Breast epithelium (tissue), 4 donors: ENCODE measurements at regions not wholly inside any gene's neighbourhood (a gene's known extent, or its start where the extent isn't known, plus 50 kb on each side); places are given as distances from the start of the nearest gene placed in this dataset.
"Not testable (repeated sequence)": the region's sequence is repeated elsewhere in the genome, so short reads cannot be mapped to it uniquely, and the experiment has no call there.

Source experiments
- DNase-seq, 2 donors: peaks; one replicate each; pipeline ENCODE4 v3.0.0-alpha.2; 2019; ENCODE audit warnings: low spot score in 2 of 2
- H3K27ac ChIP-seq, 2 donors: fragments of 200-600 bp; sonication (generic) in 1 of 2; one replicate each; pipeline ENCODE4 v1.5.1; 2016 to 2019; ENCODE audit warnings: mild to moderate bottlenecking in 1 of 2
- H3K27me3 ChIP-seq, 2 donors: fragments of 200-600 bp; sonication (generic) in 1 of 2; one replicate each; pipeline versions ENCODE4 v1.5.1 to v1.6.0; 2017 to 2019; ENCODE audit warnings: control low read depth in 1 of 2, mild to moderate bottlenecking in 1 of 2
- H3K36me3 ChIP-seq: fragments of 200-600 bp; one replicate; pipeline ENCODE4 v1.5.1; 2019
- H3K4me1 ChIP-seq, 2 donors: fragments of 200-600 bp; sonication (generic); one replicate each; pipeline ENCODE4 v1.5.1; 2016 to 2019; ENCODE audit warnings: control low read depth in 1 of 2
- H3K4me3 ChIP-seq, 3 donors: fragments of 200-600 bp; sonication (generic); 1 replicate in 2 of 3; 2 replicates in 1 of 3; pipeline ENCODE4 v1.5.1; 2016 to 2019; ENCODE audit warnings: mild to moderate bottlenecking in 3 of 3, moderate library complexity in 2 of 3
- H3K9me3 ChIP-seq, 2 donors: fragments of 200-600 bp; sonication (generic) in 1 of 2; one replicate each; pipeline ENCODE4 v1.5.1; 2016 to 2019; ENCODE audit warnings: control low read depth in 1 of 2
- POLR2A ChIP-seq: fragments of 450-650 bp; IDR thresholded peaks from one replicate; pipeline ENCODE4 v1.6.1; 2016; ENCODE audit warnings: antibody characterized with exemption, mild to moderate bottlenecking, moderate library complexity
- POLR2AphosphoS5 ChIP-seq, 3 donors: sonication (generic); formaldehyde crosslinking; IDR thresholded peaks; one replicate each; pipeline ENCODE4 v1.6.1; 2017; ENCODE audit warnings: antibody characterized with exemption in 3 of 3
- intact Hi-C: fragments of 100-400 bp; cut with DNase I; formaldehyde crosslinking; loops from one replicate; pipeline ENCODE4 v1.15.1; 2023; ENCODE audit warnings: low total_unique reads
- TF ChIP-seq, protein P1 (sequence below), 3 donors: fragments of 450-650 bp; IDR thresholded peaks; one replicate each; pipeline ENCODE4 v1.5.1; 2016 to 2017; ENCODE audit warnings: antibody characterized with exemption in 3 of 3, mild to moderate bottlenecking in 3 of 3, moderate library complexity in 3 of 3

DNA sequence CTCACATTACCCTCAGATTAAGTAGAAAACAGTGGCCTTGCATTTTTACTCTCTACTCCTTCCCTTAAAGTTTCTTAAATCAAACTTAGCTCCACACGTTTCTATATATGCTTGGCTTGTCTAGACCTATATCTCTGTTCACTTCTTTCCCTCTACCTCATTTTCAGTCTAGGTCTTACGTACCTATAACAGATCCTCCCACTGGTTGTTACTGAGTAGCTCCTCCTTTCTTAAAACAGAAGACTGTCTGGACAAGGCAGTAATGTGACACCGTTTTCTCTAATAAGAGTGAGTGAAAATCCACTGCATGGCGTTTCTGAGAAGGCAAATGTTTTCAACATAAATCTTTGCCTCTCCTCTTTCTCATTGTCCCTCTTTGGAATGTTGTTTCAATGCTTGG lies 211.7 kb upstream of the POGK start:
- H3K36me3 ChIP-seq = no peaks in the 10 kb centered on the region
- no peak overlapping the region for H3K4me3 ChIP-seq
- TF ChIP-seq, protein P1, sequence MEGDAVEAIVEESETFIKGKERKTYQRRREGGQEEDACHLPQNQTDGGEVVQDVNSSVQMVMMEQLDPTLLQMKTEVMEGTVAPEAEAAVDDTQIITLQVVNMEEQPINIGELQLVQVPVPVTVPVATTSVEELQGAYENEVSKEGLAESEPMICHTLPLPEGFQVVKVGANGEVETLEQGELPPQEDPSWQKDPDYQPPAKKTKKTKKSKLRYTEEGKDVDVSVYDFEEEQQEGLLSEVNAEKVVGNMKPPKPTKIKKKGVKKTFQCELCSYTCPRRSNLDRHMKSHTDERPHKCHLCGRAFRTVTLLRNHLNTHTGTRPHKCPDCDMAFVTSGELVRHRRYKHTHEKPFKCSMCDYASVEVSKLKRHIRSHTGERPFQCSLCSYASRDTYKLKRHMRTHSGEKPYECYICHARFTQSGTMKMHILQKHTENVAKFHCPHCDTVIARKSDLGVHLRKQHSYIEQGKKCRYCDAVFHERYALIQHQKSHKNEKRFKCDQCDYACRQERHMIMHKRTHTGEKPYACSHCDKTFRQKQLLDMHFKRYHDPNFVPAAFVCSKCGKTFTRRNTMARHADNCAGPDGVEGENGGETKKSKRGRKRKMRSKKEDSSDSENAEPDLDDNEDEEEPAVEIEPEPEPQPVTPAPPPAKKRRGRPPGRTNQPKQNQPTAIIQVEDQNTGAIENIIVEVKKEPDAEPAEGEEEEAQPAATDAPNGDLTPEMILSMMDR (IDR thresholded peaks at IDR 0.05) = no peak
- TF ChIP-seq POLR2A (no peak), POLR2AphosphoS5 (IDR thresholded peaks at IDR 0.05) (no peak)
- H3K27me3 ChIP-seq = no peaks in the 10 kb centered on the region
- no peak for DNase-seq
- intact Hi-C loops = no loop called here
- no peaks in the 10 kb centered on the region for H3K9me3 ChIP-seq
- H3K4me1 ChIP-seq = no peaks in the 10 kb centered on the region
- no peak overlapping the region for H3K27ac ChIP-seq

DNA sequence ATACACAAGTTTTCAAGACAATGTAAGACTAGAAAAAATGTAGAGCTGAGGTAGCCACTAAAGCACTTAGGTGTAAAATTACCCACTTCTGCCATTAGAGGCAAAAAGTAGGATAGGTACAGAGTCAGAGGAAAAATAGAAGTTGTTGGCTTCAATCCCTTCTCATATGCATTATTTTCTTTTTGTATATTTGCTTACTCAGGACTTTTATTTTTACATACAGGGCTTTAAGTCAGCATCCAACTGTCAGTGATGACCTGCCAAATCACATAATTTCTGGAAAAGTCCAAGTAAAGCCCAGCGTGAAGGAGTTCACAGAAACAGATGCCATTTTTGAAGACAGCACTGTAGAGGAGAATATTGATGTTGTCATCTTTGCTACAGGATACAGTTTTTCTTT lies 211.0 kb upstream of the POGK start:
- no peak overlapping the region for H3K4me3 ChIP-seq
- TF ChIP-seq, protein P1 (IDR thresholded peaks at IDR 0.05) = no peak

DNA sequence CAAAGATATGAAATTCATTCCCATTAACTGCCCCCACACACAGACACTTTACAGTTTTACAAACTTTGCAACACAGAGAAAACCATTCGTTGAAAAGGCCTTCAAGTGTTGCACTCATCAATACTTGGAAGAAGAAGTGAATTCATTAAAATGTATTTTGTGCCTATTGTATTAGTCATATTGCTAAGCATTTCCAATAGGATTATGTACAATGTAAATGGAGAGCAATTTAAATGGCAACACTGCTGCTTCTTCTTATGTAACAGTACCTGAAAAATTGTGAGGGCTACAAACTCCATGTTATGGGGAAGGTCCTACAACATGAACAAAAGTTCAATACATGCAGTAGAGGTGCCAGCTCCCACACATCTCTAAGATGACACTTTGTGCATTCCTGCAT lies 209.3 kb upstream of the POGK start:
- no peaks in the 10 kb centered on the region for H3K36me3 ChIP-seq
- H3K9me3 ChIP-seq = no peaks in the 10 kb centered on the region
- no peaks in the 10 kb centered on the region for H3K4me1 ChIP-seq
- H3K4me3 ChIP-seq = no peak overlapping the region
- intact Hi-C loops = no loop called here
- TF ChIP-seq, protein P1 (IDR thresholded peaks at IDR 0.05) = no peak
- TF ChIP-seq POLR2A = no peak
- TF ChIP-seq POLR2AphosphoS5 (IDR thresholded peaks at IDR 0.05) = no peak
- H3K27me3 ChIP-seq = no peaks in the 10 kb centered on the region
- DNase-seq = no peak
- H3K27ac ChIP-seq = no peak overlapping the region

More for the DNA sequence above, 211.0 kb upstream of the POGK start:
- intact Hi-C loops = no loop called here
- H3K4me1 ChIP-seq = no peaks in the 10 kb centered on the region
- H3K36me3 ChIP-seq = no peaks in the 10 kb centered on the region
- no peak for DNase-seq
- no peaks in the 10 kb centered on the region for H3K27me3 ChIP-seq
- H3K9me3 ChIP-seq = no peaks in the 10 kb centered on the region
- H3K27ac ChIP-seq = no peak overlapping the region

DNA sequence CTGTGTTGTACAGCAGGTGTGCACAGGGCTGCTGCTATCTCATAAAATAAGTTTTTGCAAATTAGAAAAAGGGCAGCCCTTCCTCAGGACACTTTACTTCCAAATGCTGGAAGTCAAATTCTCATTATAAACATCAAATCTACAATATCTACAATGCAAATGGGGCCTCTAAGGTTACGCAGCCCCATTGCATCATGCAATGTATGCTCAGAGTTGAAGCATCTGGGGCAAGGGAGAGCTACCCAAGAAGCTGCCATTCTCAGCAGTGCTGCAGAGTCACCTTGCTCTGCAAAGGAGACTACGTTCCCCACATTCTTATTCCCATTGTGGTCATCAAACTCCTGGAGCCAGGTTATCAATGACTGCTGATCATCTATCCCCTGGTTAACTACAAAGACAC lies 208.9 kb upstream of the POGK start:
- no peaks in the 10 kb centered on the region for H3K9me3 ChIP-seq
- H3K27ac ChIP-seq = no peak overlapping the region
- no peaks in the 10 kb centered on the region for H3K27me3 ChIP-seq
- DNase-seq = no peak
- H3K4me1 ChIP-seq = no peaks in the 10 kb centered on the region
- no peak for TF ChIP-seq POLR2A
- no peak for TF ChIP-seq POLR2AphosphoS5 (IDR thresholded peaks at IDR 0.05)
- TF ChIP-seq, protein P1 (IDR thresholded peaks at IDR 0.05) = no peak
- intact Hi-C loops = no loop called here
- H3K4me3 ChIP-seq = no peak overlapping the region
- H3K36me3 ChIP-seq = no peaks in the 10 kb centered on the region

DNA sequence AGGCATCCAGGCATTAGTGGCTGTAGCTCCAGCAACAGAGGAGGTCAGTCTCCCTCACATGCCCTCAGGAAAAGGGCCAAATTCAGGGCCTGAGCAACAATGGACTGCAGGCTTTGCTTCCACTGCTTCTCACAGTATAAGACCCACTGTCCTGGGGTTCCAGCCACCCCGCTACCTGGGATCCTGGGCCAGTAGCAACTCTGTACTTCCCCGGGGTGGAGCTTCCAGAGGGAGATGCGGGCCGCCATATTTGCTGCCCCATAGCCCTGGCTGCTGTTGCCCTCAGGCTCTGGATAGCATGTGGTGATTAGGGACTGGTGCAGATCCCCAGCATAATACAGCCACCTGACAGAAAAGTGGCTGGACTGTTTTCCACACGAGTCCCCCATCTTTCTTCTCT lies 201.1 kb upstream of the POGK start:
- DNase-seq = no peak

DNA sequence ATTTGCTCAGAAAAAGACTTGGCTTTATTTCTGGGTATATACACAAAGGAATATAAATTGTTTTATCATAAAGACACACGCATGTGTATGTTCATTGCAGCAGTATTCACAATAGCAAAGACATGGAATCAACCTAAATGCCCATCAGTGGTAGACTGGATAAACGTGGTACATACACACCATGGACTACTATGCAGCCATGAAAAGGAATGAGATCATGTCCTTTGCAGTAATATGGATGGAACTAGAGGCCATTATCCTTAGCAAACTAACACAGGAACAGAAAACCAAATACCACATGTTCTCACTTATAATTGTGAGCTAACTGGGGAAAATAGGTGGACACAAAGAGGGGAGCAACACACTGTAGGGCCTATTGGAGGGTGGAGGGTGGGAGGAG lies 182.0 kb upstream of the POGK start:
- intact Hi-C loops, DNase-seq: not testable (repeated sequence)

More for the DNA sequence above, 201.1 kb upstream of the POGK start:
- H3K4me1 ChIP-seq = no peaks in the 10 kb centered on the region
- H3K27ac ChIP-seq = no peak overlapping the region
- intact Hi-C loops = no loop called here
- TF ChIP-seq POLR2A = no peak
- no peak for TF ChIP-seq POLR2AphosphoS5 (IDR thresholded peaks at IDR 0.05)
- TF ChIP-seq, protein P1 (IDR thresholded peaks at IDR 0.05) = no peak
- no peaks in the 10 kb centered on the region for H3K9me3 ChIP-seq
- no peak overlapping the region for H3K4me3 ChIP-seq
- no peaks in the 10 kb centered on the region for H3K36me3 ChIP-seq
- no peaks in the 10 kb centered on the region for H3K27me3 ChIP-seq

DNA sequence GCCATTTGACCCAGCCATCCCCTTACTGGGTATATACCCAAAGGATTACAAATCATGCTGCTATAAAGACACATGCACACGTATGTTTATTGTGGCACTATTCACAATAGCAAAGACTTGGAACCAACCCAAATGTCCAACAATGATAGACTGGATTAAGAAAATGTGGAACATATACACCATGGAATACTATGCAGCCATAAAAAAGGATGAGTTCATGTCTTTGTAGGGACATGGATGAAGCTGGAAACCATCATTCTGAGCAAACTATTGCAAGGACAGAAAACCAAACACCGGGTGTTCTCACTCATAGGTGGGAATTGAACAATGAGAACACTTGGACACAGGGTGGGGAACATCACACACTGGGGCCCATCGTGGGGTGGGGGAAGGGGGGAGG lies 172.5 kb upstream of the POGK start:
- H3K27me3 ChIP-seq, H3K27ac ChIP-seq, H3K9me3 ChIP-seq, H3K4me1 ChIP-seq, H3K36me3 ChIP-seq, intact Hi-C loops, H3K4me3 ChIP-seq, DNase-seq: not testable (repeated sequence)

More for the DNA sequence above, 182.0 kb upstream of the POGK start:
- H3K27me3 ChIP-seq, H3K27ac ChIP-seq, H3K4me1 ChIP-seq, H3K4me3 ChIP-seq, H3K9me3 ChIP-seq, H3K36me3 ChIP-seq: not testable (repeated sequence)

DNA sequence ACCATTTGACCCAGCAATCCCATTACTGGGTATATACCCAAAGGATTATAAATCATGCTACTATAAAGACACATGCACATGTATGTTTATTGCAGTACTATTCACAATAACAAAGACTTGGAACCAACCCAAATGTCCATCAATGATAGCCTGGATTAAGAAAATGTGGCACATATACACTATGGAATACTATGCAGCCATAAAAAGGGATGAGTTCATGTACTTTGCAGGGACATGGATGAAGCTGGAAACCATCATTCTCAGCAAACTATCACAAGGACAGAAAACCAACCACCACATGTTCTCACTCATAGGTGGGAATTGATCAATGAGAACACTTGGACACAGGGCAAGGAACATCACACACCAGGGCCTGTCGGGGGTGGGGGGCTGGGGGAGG lies 171.7 kb upstream of the POGK start:
- DNase-seq, H3K27me3 ChIP-seq, H3K9me3 ChIP-seq, H3K4me1 ChIP-seq, H3K4me3 ChIP-seq, intact Hi-C loops, H3K36me3 ChIP-seq, H3K27ac ChIP-seq: not testable (repeated sequence)
